ENCODE measurements at regions not wholly inside any gene's neighbourhood (a gene's known extent, or its start where the extent isn't known, plus 50 kb on each side); places are given as distances from the start of the nearest gene placed in this dataset. TPM values are rescaled to one million over a fixed set of nuclear protein-coding genes. Genes with fewer than 3 reads are reported as not detected.

GRCh38 chr20:39089797-39090196 lies 127.7 kb downstream of the DHX35 start:
- no peak overlapping the region for H3K4me3 Mint-ChIP-seq
- no peak for DNase-seq (ENCODE audit: low spot score)

More at GRCh38 chr20:39089797-39090196, 127.7 kb downstream of the DHX35 start:
- H3K27ac Mint-ChIP-seq: no peak overlapping the region
- peaks cover 24% of the 10 kb centered on the region for H3K27me3 Mint-ChIP-seq (ENCODE audit: insufficient read depth, low read depth, poor library complexity)
- no peaks in the 10 kb centered on the region for H4K20me1 ChIP-seq (replicated peaks; ENCODE audit: insufficient read depth)
- peaks cover 11% of the 10 kb centered on the region for H3K4me1 Mint-ChIP-seq
- peaks cover 10% of the 10 kb centered on the region for H3K36me3 Mint-ChIP-seq (ENCODE audit: low read depth)
- H3K9me2 ChIP-seq (ENCODE audit: insufficient read depth): 0 out of 2 replicates have a peak, but pooled peaks cover 8% of the 10 kb centered on the region
- H3K4me3 ChIP-seq: no peak overlapping the region
- no peaks in the 10 kb centered on the region for H3F3A ChIP-seq (replicated peaks; ENCODE audit: low read depth)
- ATAC-seq: no peak
- no peak overlapping the region for H3K4me2 ChIP-seq
- H3K27ac ChIP-seq (ENCODE audit: low read depth): no peak overlapping the region
- no peaks in the 10 kb centered on the region for H3K79me2 ChIP-seq (replicated peaks; ENCODE audit: insufficient read depth)
- TF ChIP-seq EZH2 (IDR thresholded peaks at IDR 0.05; ENCODE audit: low read depth, unreplicated experiment) (no peak), ZNF114 (CRISPR knock-in tag; IDR thresholded peaks at IDR 0.05) (no peak), JUNB (IDR thresholded peaks at IDR 0.05; ENCODE audit: unreplicated experiment) (no peak), POLR2AphosphoS5 (IDR thresholded peaks at IDR 0.05; ENCODE audit: low read depth) (no peak), EZH2phosphoT487 (IDR thresholded peaks at IDR 0.05; ENCODE audit: unreplicated experiment) (no peak), STAT1 (IDR thresholded peaks at IDR 0.05; ENCODE audit: unreplicated experiment) (no peak), ZNF462 (CRISPR knock-in tag; IDR thresholded peaks at IDR 0.05) (no peak), NANOG (IDR thresholded peaks at IDR 0.05; ENCODE audit: borderline replicate concordance) (no peak), CREB1 (CRISPR knock-in tag; IDR thresholded peaks at IDR 0.05; ENCODE audit: low read depth) (no peak)
- H3K4me1 ChIP-seq (ENCODE audit: insufficient read depth): no peaks in the 10 kb centered on the region; the same call in 1 of the 2 replicates
- H2AFZ ChIP-seq: no peak overlapping the region
- no peaks in the 10 kb centered on the region for H3K27me3 ChIP-seq (ENCODE audit: insufficient read depth)
- H3K36me3 ChIP-seq (ENCODE audit: insufficient read depth): no peaks in the 10 kb centered on the region
- peaks cover 22% of the 10 kb centered on the region for H3K9me3 Mint-ChIP-seq

Small RNA genes in the stretch of these regions (small RNA-seq; reads per million reads assigned to genes)
- not detected for gene RN7SL680P (ENCODE audit: low replicate concordance)
